RWPE1 (cell line): ENCODE measurements at regions not wholly inside any gene's neighbourhood (a gene's known extent, or its start where the extent isn't known, plus 50 kb on each side); places are given as distances from the start of the nearest gene placed in this dataset.
A peak's percentile ranks its signal among the peaks of the same experiment; 100 is the strongest.

Source experiments
- CTCF ChIA-PET: fragments of 350-600 bp; sonication (Branson Sonifier 250); formaldehyde crosslinking; extraction: SDS; loops from one replicate; lab custom pipeline; 2021; lab: Yijun Ruan, JAX
- POLR2A ChIA-PET: fragments of 400-600 bp; formaldehyde crosslinking; extraction: SDS; loops from one replicate; lab custom pipeline; 2020; ENCODE audit warnings: antibody characterized with exemption; ENCODE audit not compliant: low non-redundant PET; lab: Yijun Ruan, JAX
- DNase-seq: peaks from one replicate; pipeline ENCODE4 v3.0.0; 2012; ENCODE audit warnings: low spot score
- H3K27ac ChIP-seq: fragments of 450-650 bp; 2 replicates; pipeline ENCODE4 v1.5.1; 2017
- TF ChIP-seq, protein P1 (sequence below): fragments of 450-650 bp; conservative IDR thresholded peaks from 2 replicates; pipeline ENCODE4 v1.5.1; 2017; ENCODE audit warnings: low read depth, mild to moderate bottlenecking

DNA sequence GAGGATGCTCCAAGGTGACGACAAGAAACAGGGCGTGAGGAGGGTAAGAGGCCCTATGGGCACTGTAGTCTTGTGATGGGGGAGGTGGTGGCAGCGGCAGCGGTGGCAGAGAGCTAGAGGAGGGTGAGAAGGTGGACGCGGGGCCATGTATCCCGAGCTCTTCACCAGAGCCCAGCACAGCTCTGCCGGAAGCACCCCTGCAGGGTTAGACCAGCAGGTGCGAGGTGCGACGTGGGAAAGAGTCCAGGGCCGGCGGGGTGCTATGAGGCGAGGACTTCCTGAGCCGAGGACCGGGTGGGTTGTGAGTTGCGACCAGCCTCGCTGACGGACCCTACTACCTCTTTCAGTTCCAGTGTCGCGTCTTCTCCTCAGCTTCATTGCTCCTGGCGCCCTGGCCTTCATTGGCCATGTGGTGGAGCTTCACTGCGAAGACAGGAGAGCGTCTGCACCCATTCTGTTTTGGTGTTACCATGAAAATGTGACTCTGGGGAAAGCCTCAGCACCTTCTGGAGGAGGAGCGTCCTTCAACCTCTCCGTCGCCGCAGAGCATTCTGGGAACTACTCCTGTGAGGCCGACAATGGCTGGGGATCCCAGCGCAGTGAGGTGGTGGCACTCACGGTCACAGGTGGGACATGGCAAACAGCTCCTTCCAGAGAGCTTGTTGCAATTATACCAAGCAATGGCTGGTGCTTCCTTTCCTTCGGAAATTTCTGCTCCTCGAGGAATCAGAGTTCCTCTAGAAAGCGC is 67.9 kb upstream of the KIRREL1 start:
- TF ChIP-seq, protein P1, sequence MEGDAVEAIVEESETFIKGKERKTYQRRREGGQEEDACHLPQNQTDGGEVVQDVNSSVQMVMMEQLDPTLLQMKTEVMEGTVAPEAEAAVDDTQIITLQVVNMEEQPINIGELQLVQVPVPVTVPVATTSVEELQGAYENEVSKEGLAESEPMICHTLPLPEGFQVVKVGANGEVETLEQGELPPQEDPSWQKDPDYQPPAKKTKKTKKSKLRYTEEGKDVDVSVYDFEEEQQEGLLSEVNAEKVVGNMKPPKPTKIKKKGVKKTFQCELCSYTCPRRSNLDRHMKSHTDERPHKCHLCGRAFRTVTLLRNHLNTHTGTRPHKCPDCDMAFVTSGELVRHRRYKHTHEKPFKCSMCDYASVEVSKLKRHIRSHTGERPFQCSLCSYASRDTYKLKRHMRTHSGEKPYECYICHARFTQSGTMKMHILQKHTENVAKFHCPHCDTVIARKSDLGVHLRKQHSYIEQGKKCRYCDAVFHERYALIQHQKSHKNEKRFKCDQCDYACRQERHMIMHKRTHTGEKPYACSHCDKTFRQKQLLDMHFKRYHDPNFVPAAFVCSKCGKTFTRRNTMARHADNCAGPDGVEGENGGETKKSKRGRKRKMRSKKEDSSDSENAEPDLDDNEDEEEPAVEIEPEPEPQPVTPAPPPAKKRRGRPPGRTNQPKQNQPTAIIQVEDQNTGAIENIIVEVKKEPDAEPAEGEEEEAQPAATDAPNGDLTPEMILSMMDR = no peak
- DNase-seq = no peak
- ChIA-PET CTCF (no interaction called here), POLR2A (no interaction called here)
- H3K27ac ChIP-seq = no peak overlapping the region

DNA sequence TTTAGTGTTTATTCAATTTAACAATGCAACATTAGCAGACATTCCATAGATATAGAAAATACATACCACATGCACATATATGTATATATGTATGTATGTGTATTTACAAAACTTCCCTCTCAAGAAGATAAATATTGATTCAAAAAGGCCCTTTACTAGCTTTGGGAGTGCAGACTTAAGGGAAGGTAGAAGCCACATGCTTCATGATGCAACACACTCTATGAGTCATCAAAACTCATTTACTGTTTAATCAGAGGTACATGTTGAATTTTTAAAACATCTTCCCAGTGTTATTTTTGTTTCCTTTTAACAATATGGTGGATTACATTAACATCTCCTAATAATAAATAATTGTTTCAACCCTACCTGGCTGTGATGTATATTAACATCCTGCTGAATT is 61.4 kb upstream of the KIRREL1 start:
- peak; percentile 49 for DNase-seq
- ChIA-PET CTCF (no interaction called here), POLR2A (no interaction called here)
- no peak overlapping the region for H3K27ac ChIP-seq
- TF ChIP-seq, protein P1 = no peak

DNA sequence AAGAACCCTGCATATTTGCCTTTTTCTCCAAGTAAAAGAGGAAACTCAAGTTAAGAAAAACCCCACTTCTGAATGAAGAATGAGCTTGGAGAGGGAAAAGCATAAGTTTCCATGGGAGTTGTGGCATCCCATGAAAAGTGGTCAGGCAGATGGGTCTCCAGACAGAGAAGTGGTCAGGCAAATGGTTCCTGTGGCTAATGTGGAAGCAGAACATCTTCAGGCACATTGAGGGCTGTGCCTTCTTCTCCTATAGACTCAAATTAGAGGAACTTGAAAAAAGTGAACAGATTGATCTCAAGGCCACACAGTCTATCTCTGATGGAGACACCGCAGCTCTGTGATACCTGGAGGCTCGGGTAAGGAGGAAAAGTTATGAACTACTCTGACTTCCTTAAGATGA is 55.7 kb upstream of the KIRREL1 start:
- ChIA-PET POLR2A (no interaction called here), CTCF (interaction anchor here (0.6 kb wide), 1 partner anchor 599 kb away, joined by 6 read pairs; no protein-coding TSS in a partner anchor)
- DNase-seq = no peak
- H3K27ac ChIP-seq = no peak overlapping the region
- TF ChIP-seq, protein P1 = no peak

DNA sequence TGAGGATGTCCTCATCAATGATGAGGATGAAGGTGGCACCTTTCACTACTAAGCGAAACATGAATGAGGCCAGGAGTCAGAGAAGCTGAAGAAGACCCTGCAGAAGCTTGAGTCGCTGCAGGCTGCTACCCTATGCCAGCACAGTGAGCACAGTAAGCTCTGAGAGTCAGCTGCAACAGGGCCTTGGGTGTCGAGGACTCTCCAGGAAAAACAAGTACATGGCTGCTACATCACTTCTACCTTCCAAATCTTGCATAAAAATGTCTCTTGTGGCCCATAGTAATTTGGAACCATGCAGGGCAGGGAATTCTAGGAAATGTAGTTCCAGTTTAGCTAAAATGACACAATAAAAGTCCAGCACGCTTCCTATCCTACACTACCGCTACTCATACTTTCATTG is 51.5 kb upstream of the KIRREL1 start:
- no peak for DNase-seq
- ChIA-PET CTCF (no interaction called here), POLR2A (no interaction called here)
- H3K27ac ChIP-seq = no peak overlapping the region
- TF ChIP-seq, protein P1 = no peak
